Kidney (tissue), 13 donors: ENCODE measurements at regions not wholly inside any gene's neighbourhood (a gene's known extent, or its start where the extent isn't known, plus 50 kb on each side); places are given as distances from the start of the nearest gene placed in this dataset.
A peak's percentile ranks its signal among the peaks of the same experiment; 100 is the strongest.

ENCODE experiments used
- DNase-seq, 5 donors: peaks; one replicate each; pipeline ENCODE4 v3.0.0-alpha.2; 2013 to 2020
- FAIRE-seq: peaks from 2 replicates; lab custom pipeline; 2012; peaks lifted over from hg19 to GRCh38; lab: Jason Lieb, UNC
- H3K27ac ChIP-seq, 2 donors: one replicate each; pipeline ENCODE4 v1.7.0; 2013; ENCODE audit warnings: low read depth in 2 of 2, low read length in 2 of 2, inconsistent platforms in 1 of 2
- H3K27me3 ChIP-seq: one replicate; pipeline ENCODE4 v1.7.1; 2013; ENCODE audit warnings: low read length, inconsistent platforms; ENCODE audit not compliant: control insufficient read depth, insufficient read depth
- H3K36me3 ChIP-seq, 3 donors: one replicate each; pipeline versions ENCODE4 v1.7.0 to v1.7.1; 2013; ENCODE audit warnings: low read length in 3 of 3, control low read depth in 1 of 3, inconsistent platforms in 1 of 3; ENCODE audit not compliant: insufficient read depth in 3 of 3, control insufficient read depth in 2 of 3
- H3K4me1 ChIP-seq, 3 donors: one replicate each; pipeline versions ENCODE4 v1.7.0 to v1.7.1; 2013; ENCODE audit warnings: low read length in 3 of 3, inconsistent platforms in 1 of 3, low read depth in 1 of 3; ENCODE audit not compliant: control insufficient read depth in 2 of 3, insufficient read depth in 2 of 3
- H3K4me3 ChIP-seq, 3 donors: one replicate each; pipeline versions ENCODE4 v1.7.0 to v1.8.1; 2013; ENCODE audit warnings: low read length in 3 of 3, control low read depth in 1 of 3, inconsistent platforms in 1 of 3
- H3K9ac ChIP-seq, 3 donors: one replicate each; pipeline versions ENCODE4 v1.7.0 to v1.7.1; 2013; ENCODE audit warnings: low read length in 3 of 3, control low read depth in 1 of 3, inconsistent platforms in 1 of 3
- H3K9me3 ChIP-seq, 3 donors: one replicate each; pipeline versions ENCODE4 v1.7.0 to v1.7.1; 2013; ENCODE audit warnings: low read length in 3 of 3, control low read depth in 1 of 3, inconsistent platforms in 1 of 3; ENCODE audit not compliant: control insufficient read depth in 2 of 3, insufficient read depth in 1 of 3
- intact Hi-C: fragments of 100-400 bp; cut with DNase I; formaldehyde crosslinking; loops from one replicate; pipeline ENCODE4 v1.11.1; 2022
- TF ChIP-seq, protein P1 (sequence below): IDR thresholded peaks from 3 replicates; pipeline ENCODE4 v1.5.1; 2012; ENCODE audit warnings: mild to moderate bottlenecking, moderate library complexity, borderline replicate concordance; ENCODE audit not compliant: insufficient read depth; ENCODE audit errors: extremely low read depth
- donor health status: control.
- donor health status: control.
- donor health status: control.
- donor health status: control.
- donor health status: control.
- donor health status: DM: yes; HTN: yes; CAD: no.
- donor health status: Normal renal cell carcinoma (clear cell type).

DNA sequence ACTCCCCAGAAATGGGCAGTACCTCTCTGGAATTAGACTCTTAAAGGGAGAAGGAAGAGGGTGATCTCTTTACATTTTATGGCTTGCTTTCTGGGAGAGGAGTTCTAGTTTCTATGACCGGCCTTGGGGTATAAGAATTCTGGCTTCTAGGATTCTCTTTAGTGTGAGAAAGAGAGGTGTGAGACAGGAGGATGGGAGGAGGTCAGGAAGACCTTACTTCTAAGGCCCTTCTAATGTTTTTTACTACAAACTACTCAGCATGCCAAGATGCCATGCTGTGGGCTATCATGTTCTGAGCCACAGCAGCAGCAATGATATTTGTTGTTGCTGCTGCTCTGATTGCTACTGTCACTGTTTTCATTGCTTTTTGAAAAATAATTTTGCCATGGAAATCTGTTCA is 538.3 kb downstream of the SLITRK6 start:
- intact Hi-C loops, result no loop called here
- FAIRE-seq (no peak), DNase-seq (no peak)
- no peaks in the 10 kb centered on the region for H3K27me3 ChIP-seq
- no peak overlapping the region for H3K4me3 ChIP-seq
- TF ChIP-seq, protein P1, sequence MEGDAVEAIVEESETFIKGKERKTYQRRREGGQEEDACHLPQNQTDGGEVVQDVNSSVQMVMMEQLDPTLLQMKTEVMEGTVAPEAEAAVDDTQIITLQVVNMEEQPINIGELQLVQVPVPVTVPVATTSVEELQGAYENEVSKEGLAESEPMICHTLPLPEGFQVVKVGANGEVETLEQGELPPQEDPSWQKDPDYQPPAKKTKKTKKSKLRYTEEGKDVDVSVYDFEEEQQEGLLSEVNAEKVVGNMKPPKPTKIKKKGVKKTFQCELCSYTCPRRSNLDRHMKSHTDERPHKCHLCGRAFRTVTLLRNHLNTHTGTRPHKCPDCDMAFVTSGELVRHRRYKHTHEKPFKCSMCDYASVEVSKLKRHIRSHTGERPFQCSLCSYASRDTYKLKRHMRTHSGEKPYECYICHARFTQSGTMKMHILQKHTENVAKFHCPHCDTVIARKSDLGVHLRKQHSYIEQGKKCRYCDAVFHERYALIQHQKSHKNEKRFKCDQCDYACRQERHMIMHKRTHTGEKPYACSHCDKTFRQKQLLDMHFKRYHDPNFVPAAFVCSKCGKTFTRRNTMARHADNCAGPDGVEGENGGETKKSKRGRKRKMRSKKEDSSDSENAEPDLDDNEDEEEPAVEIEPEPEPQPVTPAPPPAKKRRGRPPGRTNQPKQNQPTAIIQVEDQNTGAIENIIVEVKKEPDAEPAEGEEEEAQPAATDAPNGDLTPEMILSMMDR, result no peak
- no peaks in the 10 kb centered on the region for H3K9me3 ChIP-seq
- H3K9ac ChIP-seq, result no peak overlapping the region
- H3K36me3 ChIP-seq, result no peaks in the 10 kb centered on the region
- H3K4me1 ChIP-seq, result no peaks in the 10 kb centered on the region
- H3K27ac ChIP-seq, result no peak overlapping the region

DNA sequence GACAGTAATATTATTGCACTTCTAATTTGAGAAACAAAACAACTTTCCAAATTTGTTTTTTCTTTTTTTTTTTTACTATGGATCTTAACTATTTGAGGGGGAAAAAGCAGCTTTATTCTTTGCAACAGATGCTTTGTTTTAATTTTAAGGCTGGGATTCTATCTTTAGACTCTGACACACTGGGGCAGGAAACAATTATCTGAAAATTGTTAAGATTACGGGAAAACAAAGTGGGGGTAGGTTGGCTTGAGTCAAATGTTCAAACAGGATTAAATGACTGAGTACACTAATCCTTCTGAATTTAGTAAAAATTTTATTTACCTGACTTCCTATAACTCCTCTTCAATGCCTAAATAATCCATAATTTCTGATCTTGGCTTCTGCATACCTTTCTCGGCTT is 543.2 kb downstream of the SLITRK6 start:
- DNase-seq (peak in 1 of 5 donors; percentile 12), FAIRE-seq (no peak)
- H3K9me3 ChIP-seq, result no peaks in the 10 kb centered on the region
- H3K36me3 ChIP-seq, result no peaks in the 10 kb centered on the region
- H3K27ac ChIP-seq, result no peak overlapping the region
- TF ChIP-seq, protein P1, result no peak
- H3K4me3 ChIP-seq, result no peak overlapping the region
- no peaks in the 10 kb centered on the region for H3K4me1 ChIP-seq
- no peaks in the 10 kb centered on the region for H3K27me3 ChIP-seq
- H3K9ac ChIP-seq, result no peak overlapping the region
- intact Hi-C loops, result no loop called here

DNA sequence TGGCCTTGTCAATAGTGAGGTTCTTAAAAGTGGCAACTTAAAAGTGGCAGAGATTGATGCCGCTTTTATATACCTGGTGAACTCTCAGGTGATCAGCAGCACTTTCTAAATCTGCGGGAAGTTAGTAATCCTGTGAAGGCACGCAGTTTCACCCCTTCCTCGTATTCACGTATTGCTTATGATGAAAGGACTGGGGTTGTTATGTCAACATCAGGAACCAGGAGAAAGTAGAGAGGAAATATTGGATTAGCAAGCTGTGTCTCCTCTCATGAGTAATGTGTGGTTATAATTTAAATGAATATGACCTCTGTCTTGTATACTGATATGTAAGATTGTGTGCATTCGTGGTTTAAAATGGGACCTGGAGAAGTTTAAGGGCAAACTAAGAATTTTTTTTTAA is 544.6 kb downstream of the SLITRK6 start:
- Histone ChIP-seq H3K27me3 (no peaks in the 10 kb centered on the region), H3K4me1 (no peaks in the 10 kb centered on the region), H3K9ac (no peak overlapping the region), H3K27ac (no peak overlapping the region), H3K4me3 (no peak overlapping the region), H3K36me3 (no peaks in the 10 kb centered on the region), H3K9me3 (no peaks in the 10 kb centered on the region)
- DNase-seq (no peak), FAIRE-seq (no peak)
- intact Hi-C loops, result no loop called here
- TF ChIP-seq, protein P1, result no peak

DNA sequence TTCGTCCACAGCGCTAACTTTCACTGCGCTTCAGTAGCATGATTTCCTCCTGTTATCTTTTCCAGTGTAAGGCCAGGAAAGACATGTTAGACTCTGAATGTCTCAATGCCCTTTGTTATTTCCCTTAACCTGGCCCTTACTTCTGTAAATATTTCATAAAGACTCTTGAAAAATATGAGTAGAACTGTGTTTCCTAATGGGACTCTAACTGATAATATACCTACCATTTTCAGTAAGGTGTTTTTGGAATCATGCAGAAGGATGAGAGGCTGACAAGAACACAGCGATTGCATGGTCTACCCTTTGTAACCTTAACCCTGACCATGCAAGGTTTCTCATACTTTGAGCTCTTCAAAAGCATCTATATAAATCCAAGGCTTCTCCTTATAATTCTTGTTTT is 550.1 kb downstream of the SLITRK6 start:
- no peaks in the 10 kb centered on the region for H3K36me3 ChIP-seq
- no peak for FAIRE-seq
- intact Hi-C loops, result no loop called here
- H3K4me1 ChIP-seq, result no peaks in the 10 kb centered on the region
- H3K27me3 ChIP-seq, result no peaks in the 10 kb centered on the region
- H3K4me3 ChIP-seq, result no peak overlapping the region
- no peak overlapping the region for H3K27ac ChIP-seq
- no peak overlapping the region for H3K9ac ChIP-seq
- no peaks in the 10 kb centered on the region for H3K9me3 ChIP-seq
- no peak for DNase-seq
- TF ChIP-seq, protein P1, result no peak
